SK-N-SH (cell line): ENCODE measurements at regions not wholly inside any gene's neighbourhood (a gene's known extent, or its start where the extent isn't known, plus 50 kb on each side); places are given as distances from the start of the nearest gene placed in this dataset.
"Not testable (repeated sequence)": the region's sequence is repeated elsewhere in the genome, so short reads cannot be mapped to it uniquely, and the experiment has no call there.

Experiments used
- CTCF ChIA-PET: fragments of 300-600, 350-600 bp; formaldehyde crosslinking; extraction: SDS; loops from one replicate; lab custom pipeline; 2021; lab: Yijun Ruan, JAX
- POLR2A ChIA-PET: fragments of 350-600 bp; sonication (Branson Sonifier 250); formaldehyde crosslinking; extraction: SDS; loops from one replicate; lab custom pipeline; 2020; ENCODE audit warnings: antibody characterized with exemption, inconsistent platforms; lab: Yijun Ruan, JAX
- DNase-seq: peaks from one replicate; pipeline ENCODE4 v3.0.0; 2012
- H2AFZ ChIP-seq: fragments of 200-600 bp; sonication (generic); 2 replicates; pipeline ENCODE4 v1.8.1; 2016; ENCODE audit warnings: antibody characterized with exemption, mild to moderate bottlenecking, low read depth
- H3F3A ChIP-seq: fragments of 200-600 bp; sonication (generic); replicated peaks from 2 replicates; pipeline ENCODE3; 2016; ENCODE audit warnings: antibody characterized with exemption, mild to moderate bottlenecking; ENCODE audit not compliant: insufficient read depth
- H3K27ac ChIP-seq, 2 experiments: fragments of 200-500 bp in 1 of 2; fragments of 200-600 bp in 1 of 2; sonication (Bioruptor generic) in 1 of 2; sonication (generic), shearing (Covaris generic) in 1 of 2; 2 replicates each; pipeline versions ENCODE4 v1.5.1 to v1.6.1; 2014 to 2016; ENCODE audit warnings: low read depth in 2 of 2, inconsistent platforms in 1 of 2, low read length in 1 of 2, mild to moderate bottlenecking in 1 of 2, mixed read lengths in 1 of 2
- H3K27me3 ChIP-seq: fragments of 200-600 bp; sonication (generic), shearing (Covaris generic); 2 replicates; pipeline ENCODE4 v1.6.1; 2016; ENCODE audit warnings: mixed run types; ENCODE audit not compliant: insufficient read depth
- H3K36me3 ChIP-seq, 2 experiments: fragments of 200-500 bp in 1 of 2; fragments of 200-600 bp in 1 of 2; sonication (Bioruptor generic) in 1 of 2; sonication (generic) in 1 of 2; replicated peaks in 1 of 2; 2 replicates each; pipeline versions ENCODE3 to v1.5.1; 2014 to 2016; ENCODE audit warnings: low read length in 1 of 2, mild to moderate bottlenecking in 1 of 2; ENCODE audit not compliant: insufficient read depth in 2 of 2, control insufficient read depth in 1 of 2
- H3K4me1 ChIP-seq, 2 experiments: fragments of 200-500 bp in 1 of 2; fragments of 200-600 bp in 1 of 2; sonication (Bioruptor generic) in 1 of 2; sonication (generic), shearing (Covaris generic) in 1 of 2; 2 replicates each; pipeline versions ENCODE4 v1.5.1 to v1.6.1; 2014 to 2016; ENCODE audit warnings: low read depth in 1 of 2, low read length in 1 of 2, mixed run types in 1 of 2; ENCODE audit not compliant: insufficient read depth in 2 of 2, control insufficient read depth in 1 of 2
- H3K4me2 ChIP-seq: fragments of 200-600 bp; sonication (generic), shearing (Covaris generic); 2 replicates; pipeline ENCODE4 v1.6.1; 2017; ENCODE audit warnings: mixed run types
- H3K4me3 ChIP-seq, 2 experiments: fragments of 200-500 bp in 1 of 2; fragments of 200-600 bp in 1 of 2; sonication (Bioruptor generic) in 1 of 2; sonication (generic), shearing (Covaris generic) in 1 of 2; 2 replicates each; pipeline versions ENCODE4 v1.5.1 to v1.8.1; 2014 to 2016; ENCODE audit warnings: low read depth in 2 of 2, inconsistent platforms in 1 of 2, low read length in 1 of 2, mild to moderate bottlenecking in 1 of 2, mixed read lengths in 1 of 2, moderate library complexity in 1 of 2
- H3K79me2 ChIP-seq: fragments of 200-600 bp; sonication (generic); 2 replicates; pipeline ENCODE4 v1.8.1; 2017; ENCODE audit warnings: mild to moderate bottlenecking; ENCODE audit not compliant: insufficient read depth
- H3K9ac ChIP-seq: fragments of 200-600 bp; sonication (generic); 2 replicates; pipeline ENCODE4 v1.6.1; 2017; ENCODE audit warnings: mixed run types
- H3K9me2 ChIP-seq: fragments of 200-600 bp; sonication (generic); 2 replicates; pipeline ENCODE4 v1.6.1; 2017; ENCODE audit warnings: mixed run types
- H3K9me3 ChIP-seq: fragments of 200-600 bp; sonication (generic); 2 replicates; pipeline ENCODE4 v1.6.1; 2017; ENCODE audit warnings: mixed run types, mild to moderate bottlenecking, moderate library complexity
- H4K20me1 ChIP-seq: fragments of 200-600 bp; sonication (generic); 2 replicates; pipeline ENCODE4 v1.6.1; 2017; ENCODE audit warnings: mild to moderate bottlenecking, mixed run types; ENCODE audit not compliant: insufficient read depth
- MXI1 ChIP-seq: IDR thresholded peaks from 2 replicates; pipeline ENCODE4 v1.6.1; 2012; ENCODE audit warnings: mild to moderate bottlenecking, low read depth, low read length, improper control_type of control experiment
- NFIC ChIP-seq: IDR thresholded peaks from 2 replicates; pipeline ENCODE4 v1.4.0; 2012; ENCODE audit warnings: borderline replicate concordance
- SIN3A ChIP-seq: IDR thresholded peaks from 2 replicates; pipeline ENCODE4 v1.6.1; 2012; ENCODE audit warnings: low read depth, mild to moderate bottlenecking, low read length, moderate library complexity, borderline replicate concordance
- TCF12 ChIP-seq: IDR thresholded peaks from 2 replicates; pipeline ENCODE4 v1.4.0; 2012
- WGBS: methylation state at CpG from one replicate; pipeline ENCODE4 v1.1.6; 2017; ENCODE audit warnings: low lambda C conversion rate; 5-methylcytosine and 5-hydroxymethylcytosine counted together

- H4K20me1 ChIP-seq, result peaks cover 12% of the 10 kb centered on the region; the same call in 1 of the 2 replicates
- H3K9ac ChIP-seq, result no peak overlapping the region
- H3K9me3 ChIP-seq, result no peaks in the 10 kb centered on the region
- no peaks in the 10 kb centered on the region for H3K27me3 ChIP-seq
- CTCF ChIA-PET, result interaction anchor here (0.6 to 2.6 kb wide), 6 partner anchors 12 to 990 kb away, joined by 3 to 14 read pairs (median 6); partner anchors contain the start of gene KALRN
- H3K4me3 ChIP-seq, result no peak overlapping the region
- H3K9me2 ChIP-seq, result no peaks in the 10 kb centered on the region
- DNase-seq, result peak; percentile 30
- peaks cover 8 to 65% of the 10 kb centered on the region in 2 experiments; a peak in 3 of 4 replicates for H3K4me1 ChIP-seq
- no peak for TF ChIP-seq SIN3A
- TF ChIP-seq MXI1, result peak; percentile 45; the same call in 1 of the 2 replicates
- TF ChIP-seq, all 33 proteins: peak for 1
- H3K4me2 ChIP-seq, result no peak overlapping the region
- peak overlapping the region in 1 of 2 experiments; percentile 96; a peak in 2 of 4 replicates for H3K27ac ChIP-seq
- peaks cover 8% of the 10 kb centered on the region for H3F3A ChIP-seq
- no peaks in the 10 kb centered on the region for H3K36me3 ChIP-seq
- POLR2A ChIA-PET, result interaction anchor here (1.9 kb wide), 1 partner anchor 30 kb away, joined by 14 read pairs; the partner anchor contains the start of gene KALRN
- no peak overlapping the region for H2AFZ ChIP-seq
- 67% methylated on average over 9 of the region's 9 CpGs for WGBS
- H3K79me2 ChIP-seq, result peaks cover 16% of the 10 kb centered on the region
These were observed 71.4 kb upstream of the ROPN1 start for GRCh38 chr3:124063197-124063909.

GRCh38 chr3:124064050-124064449 lies 72.1 kb upstream of the ROPN1 start:
- 32% methylated on average over 1 of the region's 1 CpG for WGBS
- peak; percentile 42 for DNase-seq
- H3K4me2 ChIP-seq, result peak overlapping the region; percentile 10; the same call in 1 of the 2 replicates
- TF ChIP-seq TCF12 (0 out of 2 replicates have a peak, but pooled peaks have one; percentile 30), NFIC (no peak)
- TF ChIP-seq, all 33 proteins: peak for 1
- peak overlapping the region in 1 of 2 experiments; percentile 96; a peak in 3 of 4 replicates for H3K27ac ChIP-seq
- no peak overlapping the region for H3K4me3 ChIP-seq
- no peak overlapping the region for H3K9ac ChIP-seq
- no peaks in the 10 kb centered on the region for H3K9me2 ChIP-seq
- no peaks in the 10 kb centered on the region for H3K36me3 ChIP-seq
- no peaks in the 10 kb centered on the region for H3K9me3 ChIP-seq
- H3K27me3 ChIP-seq, result no peaks in the 10 kb centered on the region
- ChIA-PET CTCF (interaction anchor here (1.2 to 2.6 kb wide), 6 partner anchors 11 to 218 kb away, joined by 3 to 14 read pairs (median 8); partner anchors contain the start of gene KALRN), POLR2A (interaction anchor here (1.9 kb wide), 1 partner anchor 31 kb away, joined by 14 read pairs; the partner anchor contains the start of gene KALRN)
- no peak overlapping the region for H2AFZ ChIP-seq
- H4K20me1 ChIP-seq, result peaks cover 12% of the 10 kb centered on the region; the same call in 1 of the 2 replicates
- peaks cover 8 to 70% of the 10 kb centered on the region in 2 experiments; a peak in 3 of 4 replicates for H3K4me1 ChIP-seq
- H3F3A ChIP-seq, result peaks cover 8% of the 10 kb centered on the region
- peaks cover 12% of the 10 kb centered on the region; the same call in 1 of the 2 replicates for H3K79me2 ChIP-seq

- H3K4me2 ChIP-seq, H4K20me1 ChIP-seq, H3K36me3 ChIP-seq, H3K9ac ChIP-seq, H3F3A ChIP-seq, POLR2A ChIA-PET, H3K9me3 ChIP-seq, H3K27ac ChIP-seq, DNase-seq, H3K4me3 ChIP-seq, H3K9me2 ChIP-seq, H3K27me3 ChIP-seq, H2AFZ ChIP-seq: not testable (repeated sequence)
- Histone ChIP-seq H3K4me1 (peaks cover 13 to 65% of the 10 kb centered on the region in 2 experiments), H3K79me2 (peaks cover 13% of the 10 kb centered on the region; the same call in 1 of the 2 replicates)
- WGBS, result 88% methylated on average over 3 of the region's 3 CpGs
- CTCF ChIA-PET, result interaction anchor here (1.3 to 1.4 kb wide), 2 partner anchors 33 to 215 kb away, joined by 4 read pairs; partner anchors contain the start of gene KALRN
These were observed 74.6 kb upstream of the ROPN1 start for GRCh38 chr3:124066543-124066942.

DNA sequence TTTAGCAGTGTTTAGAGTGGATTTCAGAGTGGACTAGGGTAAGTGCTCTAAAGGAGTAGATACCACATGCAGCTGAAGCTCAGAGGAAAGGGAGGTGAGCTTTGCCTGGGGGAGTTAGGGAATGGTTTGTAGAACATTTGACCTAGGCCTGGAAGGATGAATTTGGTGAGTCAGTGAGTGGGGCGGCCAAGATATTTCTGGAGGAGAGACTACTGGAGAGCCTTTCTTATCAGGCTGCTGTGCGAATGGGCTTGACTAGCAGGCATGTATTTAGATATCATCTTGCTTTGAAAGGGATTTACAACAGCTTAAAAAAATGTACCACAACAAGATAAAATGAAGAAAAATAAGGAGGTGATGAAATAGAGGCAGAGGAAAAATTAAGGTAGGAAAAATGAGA lies 77.8 kb upstream of the ROPN1 start:
- peak overlapping the region in 1 of 2 experiments; percentile 68; a peak in 1 of 4 replicates for H3K27ac ChIP-seq
- H3K4me2 ChIP-seq, H3K9me3 ChIP-seq, H3K36me3 ChIP-seq, H3K4me3 ChIP-seq, POLR2A ChIA-PET, DNase-seq, H4K20me1 ChIP-seq, H3K27me3 ChIP-seq, H3K9me2 ChIP-seq, H2AFZ ChIP-seq, H3F3A ChIP-seq, H3K9ac ChIP-seq: not testable (repeated sequence)
- H3K79me2 ChIP-seq, result peaks cover 17% of the 10 kb centered on the region; the same call in 1 of the 2 replicates
- H3K4me1 ChIP-seq, result peaks cover 13 to 35% of the 10 kb centered on the region in 2 experiments
- 81% methylated on average over 2 of the region's 2 CpGs for WGBS
- CTCF ChIA-PET, result interaction anchor here (1.2 to 3.1 kb wide), 4 partner anchors 10 to 399 kb away, joined by 3 to 15 read pairs (median 4); partner anchors contain the start of gene KALRN

GRCh38 chr3:124075090-124075489 lies 83.2 kb upstream of the ROPN1 start:
- not testable (repeated sequence) for H3K4me3 ChIP-seq, H3K9ac ChIP-seq, H3K27me3 ChIP-seq, H3F3A ChIP-seq, H2AFZ ChIP-seq, H3K9me3 ChIP-seq, H3K9me2 ChIP-seq, H4K20me1 ChIP-seq, DNase-seq, H3K36me3 ChIP-seq, H3K4me2 ChIP-seq
- Histone ChIP-seq H3K4me1 (peaks cover 0 to 29% of the 10 kb centered on the region in 2 experiments; a peak in 2 of 4 replicates), H3K79me2 (peaks cover 22% of the 10 kb centered on the region), H3K27ac (peak overlapping the region in 1 of 2 experiments; percentile 76; a peak in 2 of 4 replicates)
- WGBS, result 83% methylated on average over 3 of the region's 3 CpGs
- ChIA-PET CTCF (interaction anchor here (1.2 to 3.7 kb wide), 3 partner anchors 12 to 58 kb away, joined by 3 to 11 read pairs (median 6); no protein-coding TSS in a partner anchor), POLR2A (interaction anchor here (1.9 kb wide), 1 partner anchor 42 kb away, joined by 10 read pairs; the partner anchor contains the start of gene KALRN)
